HPDE6-E6E7 (cell line): ENCODE measurements at regions not wholly inside any gene's neighbourhood (a gene's known extent, or its start where the extent isn't known, plus 50 kb on each side); places are given as distances from the start of the nearest gene placed in this dataset.
"Not testable (repeated sequence)": the region's sequence is repeated elsewhere in the genome, so short reads cannot be mapped to it uniquely, and the experiment has no call there.

Experiments
- DNase-seq: peaks from one replicate; pipeline ENCODE4 v3.0.0; 2011; ENCODE audit warnings: missing footprints; ENCODE audit errors: extremely low spot score

DNA sequence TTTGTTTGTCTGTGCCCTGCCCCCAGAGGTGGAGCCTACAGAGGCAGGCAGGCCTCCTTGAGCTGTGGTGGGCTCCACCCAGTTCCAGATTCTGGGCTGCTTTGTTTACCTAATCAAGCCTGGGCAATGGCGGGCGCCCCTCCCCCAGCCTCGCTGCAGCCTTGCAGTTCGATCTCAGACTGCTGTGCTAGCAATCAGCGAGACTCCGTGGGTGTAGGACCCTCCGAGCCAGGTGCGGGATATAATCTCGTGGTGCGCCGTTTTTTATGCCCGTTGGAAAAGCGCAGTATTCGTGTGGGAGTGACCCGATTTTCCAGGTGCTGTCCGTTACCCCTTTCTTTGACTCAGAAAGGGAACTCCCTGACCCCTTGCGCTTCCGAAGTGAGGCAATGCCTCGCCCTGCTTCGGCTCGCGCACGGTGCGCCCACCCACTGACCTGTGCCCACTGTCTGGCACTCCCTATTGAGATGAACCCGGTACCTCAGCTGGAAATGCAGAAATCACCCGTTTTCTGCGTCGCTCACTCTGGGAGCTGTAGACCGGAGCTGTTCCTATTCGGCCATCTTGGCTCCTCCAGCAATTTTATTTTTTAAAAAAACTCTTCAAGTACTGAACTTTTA lies 958.5 kb upstream of the SEMA6A start:
- DNase-seq, result not testable (repeated sequence)

GRCh38 chr5:117519957-117520500 lies 945.4 kb upstream of the SEMA6A start:
- DNase-seq, result no peak

DNA sequence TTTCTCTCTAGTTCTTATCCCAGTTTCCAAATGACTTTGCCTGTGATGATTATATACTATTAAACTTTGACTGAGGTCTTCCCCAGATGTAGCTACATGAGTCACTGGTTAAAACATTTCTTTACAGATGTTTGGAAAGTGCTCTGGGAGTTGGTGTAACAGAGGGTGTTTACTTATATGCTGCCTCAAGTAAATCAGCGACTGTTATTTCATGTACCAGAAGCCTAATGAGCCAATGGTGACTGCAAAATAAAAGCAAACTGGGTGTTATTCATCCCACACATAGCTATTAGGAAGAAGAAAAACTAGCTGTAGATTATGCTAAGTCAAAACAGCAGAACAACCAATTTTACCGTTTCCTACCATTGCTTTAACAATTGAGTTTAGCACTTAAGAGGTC lies 929.7 kb upstream of the SEMA6A start:
- no peak for DNase-seq

GRCh38 chr5:117497601-117498000 lies 923.0 kb upstream of the SEMA6A start:
- no peak for DNase-seq

DNA sequence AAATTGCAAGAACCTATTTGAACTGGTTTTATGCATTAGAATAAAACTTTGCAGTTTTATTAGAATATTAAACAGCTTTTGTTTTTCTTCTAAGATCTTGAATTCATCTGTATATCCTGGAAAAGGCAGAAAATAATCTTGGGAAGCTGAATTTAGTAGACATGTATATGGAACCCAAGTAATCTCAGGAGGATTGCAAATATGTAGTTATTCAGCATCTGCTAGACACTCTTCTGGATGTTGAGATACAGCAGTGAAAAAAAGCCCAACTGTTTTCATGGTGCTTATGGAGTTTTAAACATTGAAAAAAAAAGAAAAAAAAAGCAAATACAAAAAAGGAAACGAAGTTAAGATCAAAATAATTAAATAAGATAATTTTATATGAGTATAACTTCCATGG lies 922.2 kb upstream of the SEMA6A start:
- DNase-seq, result no peak

GRCh38 chr5:117494188-117494587 lies 919.6 kb upstream of the SEMA6A start:
- no peak for DNase-seq

DNA sequence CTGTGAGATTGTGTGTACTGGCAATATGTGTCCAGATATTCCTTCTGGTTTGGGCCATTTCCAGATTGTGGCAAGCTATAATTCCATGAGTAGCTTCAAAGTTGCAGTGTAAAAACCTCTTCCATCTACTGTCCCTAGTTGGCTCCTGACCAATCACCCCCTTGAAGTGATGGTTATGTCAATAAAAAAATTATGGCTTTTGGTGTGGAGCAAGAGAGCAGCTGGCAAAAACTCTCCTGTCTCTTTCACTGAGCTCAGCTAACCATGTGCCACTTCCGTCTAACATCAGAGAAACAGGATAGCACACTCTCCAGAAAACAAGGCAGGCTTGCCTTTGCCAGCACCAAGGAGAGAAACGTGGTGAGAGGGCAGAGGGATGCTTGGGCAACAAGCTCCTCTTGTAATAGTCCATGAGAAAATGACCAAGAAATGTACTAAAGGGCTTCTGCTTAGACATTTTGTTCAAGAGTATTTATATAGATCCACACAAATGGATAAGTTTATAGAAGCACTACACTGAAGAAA lies 914.4 kb upstream of the SEMA6A start:
- no peak for DNase-seq

GRCh38 chr5:117487556-117487955 lies 912.9 kb upstream of the SEMA6A start:
- no peak for DNase-seq

DNA sequence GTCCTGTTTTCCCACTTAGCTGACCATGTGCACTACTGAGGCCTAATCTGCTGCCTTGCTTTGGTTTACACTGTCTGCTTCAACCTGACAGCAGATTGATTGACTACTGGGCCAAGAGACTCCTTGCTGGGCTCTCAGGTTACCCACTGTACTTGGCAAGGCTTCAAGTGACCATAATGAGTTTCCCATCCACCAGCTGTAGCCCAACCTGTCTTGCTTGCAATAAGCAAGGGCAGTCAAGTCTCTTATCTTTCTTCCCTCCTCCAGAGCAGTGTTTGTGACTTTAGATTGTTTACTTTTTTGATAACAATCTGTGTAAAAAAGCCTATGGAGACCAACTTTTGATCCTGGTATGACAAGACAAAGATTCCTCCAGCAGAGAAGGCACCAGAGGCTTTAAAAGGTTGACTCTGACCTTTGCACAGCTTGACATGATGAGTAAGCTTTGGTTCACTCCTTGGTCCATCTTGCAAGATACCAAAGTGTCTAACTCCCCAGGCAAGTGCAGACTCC lies 912.3 kb upstream of the SEMA6A start:
- no peak for DNase-seq

DNA sequence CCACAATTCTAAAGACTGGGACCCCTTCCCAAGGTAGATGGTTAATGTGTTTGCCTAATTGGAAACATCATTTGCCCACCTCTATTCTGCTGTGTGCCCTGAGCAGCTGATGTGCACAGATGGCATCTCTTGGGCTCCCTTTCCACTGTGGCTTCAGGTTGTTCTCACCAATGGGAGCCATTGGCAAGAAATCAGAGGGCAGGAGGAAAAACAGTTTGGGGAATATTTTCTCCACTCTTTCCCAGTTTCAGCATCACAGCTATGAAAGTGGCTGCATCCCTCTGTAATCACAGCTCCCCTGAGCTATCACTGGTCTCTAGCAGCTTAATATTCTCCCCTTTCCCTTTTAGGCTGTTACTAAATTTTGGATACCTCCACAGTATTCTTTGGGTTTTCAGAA lies 911.6 kb upstream of the SEMA6A start:
- no peak for DNase-seq

- DNase-seq, result no peak
Measured at GRCh38 chr5:117475919-117476318, 901.3 kb upstream of the SEMA6A start.

GRCh38 chr5:117473165-117473564 lies 898.5 kb upstream of the SEMA6A start:
- no peak for DNase-seq

DNA sequence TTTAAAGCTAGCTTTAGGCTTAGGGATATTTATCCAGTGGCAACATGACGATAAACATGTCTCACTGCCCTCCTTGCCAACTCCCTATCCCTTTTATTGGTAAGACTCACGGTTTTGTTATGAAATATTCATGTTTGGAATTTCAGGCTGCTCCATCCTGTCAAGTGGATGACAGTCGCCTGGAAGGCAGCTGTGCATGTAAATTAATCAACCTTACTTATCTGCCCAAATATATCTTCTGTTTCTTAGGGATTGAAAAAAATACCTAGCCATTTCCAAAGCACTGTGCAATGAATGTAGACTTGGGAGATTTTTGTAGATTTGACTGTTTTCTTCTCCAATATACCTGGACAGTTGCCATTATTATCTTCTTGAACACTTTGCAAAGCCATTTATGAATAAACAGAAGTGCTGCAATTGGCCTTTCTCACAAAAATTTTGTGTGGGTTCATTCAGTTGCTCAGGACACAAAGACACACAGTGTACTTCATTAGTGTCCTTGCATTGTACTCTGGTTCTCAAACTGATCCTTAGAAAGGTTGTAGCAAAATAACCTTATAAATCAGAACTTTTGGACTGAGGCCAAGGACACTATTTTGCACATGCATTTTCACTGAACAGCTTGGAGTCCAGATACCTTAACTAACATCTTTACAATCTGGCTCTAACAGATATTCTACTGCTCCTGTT lies 889.4 kb upstream of the SEMA6A start:
- no peak for DNase-seq

- no peak for DNase-seq
Measured at GRCh38 chr5:117461966-117462365, 887.3 kb upstream of the SEMA6A start.

- DNase-seq, result no peak
Measured at GRCh38 chr5:117461403-117461802, 886.8 kb upstream of the SEMA6A start.

DNA sequence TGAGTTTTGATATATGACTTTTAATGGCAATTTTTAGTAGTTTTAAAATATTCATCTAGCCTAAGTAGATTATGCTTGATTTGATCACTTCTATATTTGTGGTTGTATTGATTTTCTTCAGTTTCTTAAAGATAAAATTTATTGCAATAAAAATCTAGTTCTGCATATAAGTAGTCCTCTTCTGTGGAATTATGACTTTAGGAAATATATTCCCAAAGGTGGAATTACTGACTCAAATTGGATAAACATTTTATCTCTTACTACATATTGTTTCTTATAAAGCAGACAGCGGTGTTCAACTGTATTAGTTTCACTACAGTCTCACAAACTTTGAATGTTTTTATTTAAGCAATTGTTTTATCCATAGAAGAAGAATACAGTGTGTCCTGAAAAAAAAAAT lies 883.0 kb upstream of the SEMA6A start:
- no peak for DNase-seq

DNA sequence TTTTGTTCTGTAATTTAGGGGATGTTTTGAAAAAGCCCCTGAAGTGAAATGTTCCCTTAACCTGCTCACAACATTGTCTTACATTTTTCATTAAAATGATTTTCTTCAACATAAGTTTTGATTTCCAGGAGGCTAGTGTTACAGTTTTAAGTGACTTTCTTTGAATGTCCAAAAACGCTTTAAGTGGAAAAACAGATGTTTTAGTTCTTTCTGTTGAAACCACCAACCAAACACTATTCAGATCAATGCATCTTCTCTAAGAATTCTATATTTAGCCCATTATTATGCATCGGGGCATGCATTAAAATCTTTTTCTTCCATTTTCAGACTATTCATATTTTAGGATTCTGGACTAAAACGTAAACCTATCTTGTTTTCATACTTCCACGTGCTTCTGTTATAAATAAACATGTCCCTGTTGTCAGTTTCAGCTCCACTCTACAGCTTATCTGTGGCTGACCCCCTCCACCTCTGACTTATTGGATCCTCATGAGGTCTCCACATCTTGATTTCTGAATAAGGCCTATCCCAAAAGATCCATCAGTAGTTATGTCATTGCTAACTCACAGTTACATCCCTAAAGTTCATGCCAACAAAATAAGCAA lies 882.3 kb upstream of the SEMA6A start:
- no peak for DNase-seq

DNA sequence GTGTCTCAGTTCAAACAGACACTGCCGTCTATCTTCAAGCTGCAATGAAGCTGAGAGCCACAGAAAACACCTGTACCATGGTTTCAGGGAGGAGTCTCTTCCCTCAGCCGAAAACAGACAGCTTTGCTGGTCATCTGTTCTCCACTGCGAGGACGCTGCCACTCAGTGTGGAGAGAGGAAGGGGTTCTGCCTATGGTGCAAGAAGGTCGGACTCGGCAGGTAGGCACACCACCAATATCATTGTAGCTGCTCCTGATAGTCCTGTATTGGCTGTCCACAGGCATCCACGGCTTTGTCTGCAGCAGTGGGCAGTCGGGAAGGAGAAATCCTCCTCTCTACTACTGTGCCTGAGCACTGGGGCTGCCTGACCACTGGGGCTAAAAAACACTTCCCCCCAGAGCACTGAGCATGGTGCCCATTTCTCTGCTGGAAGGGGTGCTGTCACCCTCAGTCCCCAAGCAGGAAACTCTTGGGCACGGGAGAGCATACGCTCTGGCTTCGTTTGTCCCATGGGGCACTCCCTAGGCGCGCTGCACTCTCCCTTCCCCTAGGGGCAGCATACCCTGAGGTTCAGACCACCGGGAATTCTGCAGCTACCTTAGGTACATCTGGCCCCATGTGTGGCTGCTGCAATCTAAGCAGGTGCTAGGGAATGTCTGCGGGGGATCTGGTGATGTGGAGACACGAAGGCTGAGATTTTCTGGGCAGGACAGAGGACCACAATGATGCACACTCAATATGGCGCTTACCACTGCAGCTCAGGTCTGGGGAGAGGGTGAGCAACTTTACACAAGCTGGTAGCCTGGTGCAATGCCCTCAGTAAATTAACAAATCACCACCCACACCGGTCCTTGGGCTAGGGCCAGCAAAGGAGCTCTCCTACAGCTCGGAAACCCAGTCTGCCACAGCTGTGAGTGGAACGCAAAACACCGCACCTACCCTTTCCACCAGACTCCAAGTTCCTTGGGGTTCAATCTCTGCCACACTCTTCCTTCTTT lies 880.9 kb upstream of the SEMA6A start:
- peak; percentile 15 for DNase-seq

GRCh38 chr5:117454716-117455212 lies 880.1 kb upstream of the SEMA6A start:
- DNase-seq, result peak; percentile 40

DNA sequence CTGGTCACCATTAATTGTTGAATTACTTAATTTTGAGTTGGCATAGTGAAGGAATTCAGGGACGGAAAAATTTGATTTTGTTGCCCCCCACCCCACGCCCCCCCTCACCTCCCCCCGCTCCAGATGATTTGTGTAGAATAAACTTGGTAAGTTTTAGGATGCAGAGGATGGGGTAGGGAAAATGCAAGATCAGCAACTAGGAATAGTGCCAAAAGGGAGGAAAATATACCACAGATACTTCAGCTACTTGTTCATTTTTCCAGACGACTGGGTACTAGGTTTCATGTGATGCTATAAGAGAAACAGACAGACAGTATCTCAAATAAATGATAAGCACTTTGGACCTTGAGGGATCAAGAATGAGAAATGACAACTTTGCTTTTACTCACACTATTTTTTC lies 862.2 kb upstream of the SEMA6A start:
- no peak for DNase-seq

GRCh38 chr5:117435203-117435602 lies 860.6 kb upstream of the SEMA6A start:
- no peak for DNase-seq
